ENCODE measurements at regions not wholly inside any gene's neighbourhood (a gene's known extent, or its start where the extent isn't known, plus 50 kb on each side); places are given as distances from the start of the nearest gene placed in this dataset.

- no peak for TF ChIP-seq POLR2AphosphoS5 (IDR thresholded peaks at IDR 0.05)
- TF ChIP-seq CTCF (IDR thresholded peaks at IDR 0.05): no peak
- TF ChIP-seq POLR2A (IDR thresholded peaks at IDR 0.05): no peak
Measured at GRCh38 chr4:33063241-33063640, 2343.1 kb downstream of the PCDH7 start.
